Fibroblast of the aortic adventitia (primary cell): ENCODE measurements at regions not wholly inside any gene's neighbourhood (a gene's known extent, or its start where the extent isn't known, plus 50 kb on each side); places are given as distances from the start of the nearest gene placed in this dataset.

Source experiments
- DNase-seq: peaks from one replicate; pipeline ENCODE4 v3.0.0-alpha.2; 2010; ENCODE audit warnings: low read depth
- H3K4me3 ChIP-seq: 2 replicates; pipeline ENCODE4 v1.5.1; 2011; ENCODE audit warnings: low read depth, mild to moderate bottlenecking, control low read depth, low read length, moderate library complexity
- CTCF ChIP-seq: IDR thresholded peaks from 2 replicates; pipeline ENCODE4 v1.5.1; 2011; ENCODE audit warnings: mild to moderate bottlenecking, low read length, control low read depth, inconsistent platforms; ENCODE audit not compliant: insufficient read depth

GRCh38 chr3:72017935-72018334, 233.0 kb upstream of the PROK2 start:
- TF ChIP-seq CTCF = no peak
- H3K4me3 ChIP-seq = no peak overlapping the region
- no peak for DNase-seq

GRCh38 chr3:72017311-72017710, 232.4 kb upstream of the PROK2 start:
- no peak for DNase-seq
- TF ChIP-seq CTCF = no peak
- no peak overlapping the region for H3K4me3 ChIP-seq

GRCh38 chr3:72015463-72015862, 230.5 kb upstream of the PROK2 start:
- DNase-seq = no peak
- TF ChIP-seq CTCF = no peak
- H3K4me3 ChIP-seq = no peak overlapping the region

- TF ChIP-seq CTCF = no peak
- DNase-seq = no peak
Observed at GRCh38 chr3:72013084-72013483, 228.1 kb upstream of the PROK2 start.

GRCh38 chr3:72012363-72012762, 227.4 kb upstream of the PROK2 start:
- no peak for DNase-seq
- H3K4me3 ChIP-seq = no peak overlapping the region
- TF ChIP-seq CTCF = no peak

More at GRCh38 chr3:72013084-72013483, 228.1 kb upstream of the PROK2 start:
- no peak overlapping the region for H3K4me3 ChIP-seq

- peak; percentile 94 for DNase-seq
- TF ChIP-seq CTCF = no peak
- no peak overlapping the region for H3K4me3 ChIP-seq
Observed at GRCh38 chr3:72011485-72011884, 226.5 kb upstream of the PROK2 start.

- DNase-seq = peak; percentile 31
- peak; percentile 26 for TF ChIP-seq CTCF
- H3K4me3 ChIP-seq = no peak overlapping the region
Observed at GRCh38 chr3:72009851-72010443, 225.0 kb upstream of the PROK2 start.
